ENCODE measurements at regions not wholly inside any gene's neighbourhood (a gene's known extent, or its start where the extent isn't known, plus 50 kb on each side); places are given as distances from the start of the nearest gene placed in this dataset.

DNA sequence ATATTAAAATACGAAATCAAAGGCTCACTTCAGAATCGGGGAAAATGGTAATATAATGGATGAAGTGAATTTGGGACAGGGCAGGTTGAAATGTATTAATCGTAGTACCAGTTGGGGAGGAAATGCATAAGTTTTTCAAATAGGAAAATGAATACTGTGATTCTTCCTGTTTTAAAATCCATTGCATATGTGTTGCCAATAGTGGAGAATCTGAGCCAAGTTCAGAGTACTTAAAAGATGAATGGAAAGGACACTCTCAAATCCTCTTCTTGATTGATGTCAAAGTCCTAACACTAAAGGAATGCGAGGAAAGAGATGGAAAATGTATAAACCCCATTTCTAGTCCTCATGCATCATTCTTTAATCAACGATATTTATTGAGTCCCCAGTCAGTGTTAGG lies 160.9 kb upstream of the CCNG1 start:
- TF ChIP-seq, protein P1, sequence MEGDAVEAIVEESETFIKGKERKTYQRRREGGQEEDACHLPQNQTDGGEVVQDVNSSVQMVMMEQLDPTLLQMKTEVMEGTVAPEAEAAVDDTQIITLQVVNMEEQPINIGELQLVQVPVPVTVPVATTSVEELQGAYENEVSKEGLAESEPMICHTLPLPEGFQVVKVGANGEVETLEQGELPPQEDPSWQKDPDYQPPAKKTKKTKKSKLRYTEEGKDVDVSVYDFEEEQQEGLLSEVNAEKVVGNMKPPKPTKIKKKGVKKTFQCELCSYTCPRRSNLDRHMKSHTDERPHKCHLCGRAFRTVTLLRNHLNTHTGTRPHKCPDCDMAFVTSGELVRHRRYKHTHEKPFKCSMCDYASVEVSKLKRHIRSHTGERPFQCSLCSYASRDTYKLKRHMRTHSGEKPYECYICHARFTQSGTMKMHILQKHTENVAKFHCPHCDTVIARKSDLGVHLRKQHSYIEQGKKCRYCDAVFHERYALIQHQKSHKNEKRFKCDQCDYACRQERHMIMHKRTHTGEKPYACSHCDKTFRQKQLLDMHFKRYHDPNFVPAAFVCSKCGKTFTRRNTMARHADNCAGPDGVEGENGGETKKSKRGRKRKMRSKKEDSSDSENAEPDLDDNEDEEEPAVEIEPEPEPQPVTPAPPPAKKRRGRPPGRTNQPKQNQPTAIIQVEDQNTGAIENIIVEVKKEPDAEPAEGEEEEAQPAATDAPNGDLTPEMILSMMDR (IDR thresholded peaks at IDR 0.05): no peak
- no peak for TF ChIP-seq POLR2AphosphoS5 (IDR thresholded peaks at IDR 0.05)

All from breast epithelium (tissue), 3 donors.